GM23248 (cell line): ENCODE measurements at regions not wholly inside any gene's neighbourhood (a gene's known extent, or its start where the extent isn't known, plus 50 kb on each side); places are given as distances from the start of the nearest gene placed in this dataset.

Experiments
- DNase-seq: peaks from one replicate; pipeline ENCODE4 v3.0.0-alpha.2; 2015
- H2AFZ ChIP-seq: fragments of 200-600 bp; sonication (generic); 2 replicates; pipeline ENCODE4 v1.6.1; 2016; ENCODE audit warnings: antibody characterized with exemption
- H3F3A ChIP-seq: fragments of 200-600 bp; sonication (generic); 2 replicates; pipeline ENCODE4 v1.6.1; 2016; ENCODE audit warnings: mild to moderate bottlenecking, antibody characterized with exemption, mixed run types; ENCODE audit not compliant: insufficient read depth
- H3K27ac ChIP-seq: fragments of 200-600 bp; sonication (generic); 2 replicates; pipeline ENCODE4 v1.5.1; 2016; ENCODE audit warnings: mild to moderate bottlenecking
- H3K27me3 ChIP-seq: fragments of 200-600 bp; sonication (generic); replicated peaks from 2 replicates; pipeline ENCODE4 v1.6.1; 2016; ENCODE audit warnings: mild to moderate bottlenecking; ENCODE audit not compliant: insufficient read depth
- H3K36me3 ChIP-seq: fragments of 200-600 bp; sonication (generic); 2 replicates; pipeline ENCODE4 v1.6.1; 2016; ENCODE audit warnings: low read depth, mild to moderate bottlenecking
- H3K4me1 ChIP-seq: fragments of 200-600 bp; sonication (generic); 2 replicates; pipeline ENCODE4 v1.6.1; 2016; ENCODE audit warnings: mild to moderate bottlenecking; ENCODE audit not compliant: insufficient read depth
- H3K4me2 ChIP-seq: fragments of 200-600 bp; sonication (generic); one replicate; pipeline ENCODE4 v1.6.1; 2016; ENCODE audit warnings: mild to moderate bottlenecking; ENCODE audit not compliant: unreplicated experiment
- H3K4me3 ChIP-seq: fragments of 200-600 bp; sonication (generic); 2 replicates; pipeline ENCODE4 v1.5.1; 2016; ENCODE audit warnings: mild to moderate bottlenecking
- H3K79me2 ChIP-seq: fragments of 200-600 bp; sonication (generic); 2 replicates; pipeline ENCODE4 v1.6.1; 2016; ENCODE audit warnings: mild to moderate bottlenecking; ENCODE audit not compliant: insufficient read depth
- H3K9ac ChIP-seq: fragments of 200-600 bp; sonication (generic); 2 replicates; pipeline ENCODE4 v1.6.1; 2016; ENCODE audit warnings: mild to moderate bottlenecking
- H3K9me2 ChIP-seq: fragments of 200-600 bp; sonication (generic); 2 replicates; pipeline ENCODE4 v1.6.1; 2016; ENCODE audit warnings: mixed run types, mild to moderate bottlenecking, moderate library complexity; ENCODE audit not compliant: insufficient read depth
- H3K9me3 ChIP-seq: fragments of 200-600 bp; sonication (generic); one replicate; pipeline ENCODE4 v1.6.1; 2017; ENCODE audit warnings: low read depth
- H4K20me1 ChIP-seq: fragments of 200-600 bp; sonication (generic); 2 replicates; pipeline ENCODE4 v1.6.0; 2016; ENCODE audit not compliant: insufficient read depth
- EZH2 ChIP-seq: fragments of 200-600 bp; sonication (generic); IDR thresholded peaks from 2 replicates; pipeline ENCODE4 v1.6.1; 2018; ENCODE audit warnings: antibody characterized with exemption, mild to moderate bottlenecking; ENCODE audit not compliant: insufficient read depth, poor library complexity, severe bottlenecking
- EZH2phosphoT487 ChIP-seq: fragments of 200-600 bp; sonication (generic); IDR thresholded peaks from 2 replicates; pipeline ENCODE4 v1.6.1; 2018; ENCODE audit warnings: antibody characterized with exemption, moderate library complexity, mild to moderate bottlenecking, low read depth; ENCODE audit not compliant: insufficient read depth
- WGBS, 2 experiments: methylation state at CpG; one replicate each; pipeline ENCODE4 v1.1.6; 2015 to 2017; ENCODE audit warnings: low lambda C conversion rate in 2 of 2, low coverage in 1 of 2; ENCODE audit errors: missing lambda C conversion rate in 2 of 2; 5-methylcytosine and 5-hydroxymethylcytosine counted together
- in situ Hi-C: fragments of 300-500 bp; cut with MboI; formaldehyde crosslinking; loops from 2 replicates; pipeline ENCODE4 v1.15.0; 2020

DNA sequence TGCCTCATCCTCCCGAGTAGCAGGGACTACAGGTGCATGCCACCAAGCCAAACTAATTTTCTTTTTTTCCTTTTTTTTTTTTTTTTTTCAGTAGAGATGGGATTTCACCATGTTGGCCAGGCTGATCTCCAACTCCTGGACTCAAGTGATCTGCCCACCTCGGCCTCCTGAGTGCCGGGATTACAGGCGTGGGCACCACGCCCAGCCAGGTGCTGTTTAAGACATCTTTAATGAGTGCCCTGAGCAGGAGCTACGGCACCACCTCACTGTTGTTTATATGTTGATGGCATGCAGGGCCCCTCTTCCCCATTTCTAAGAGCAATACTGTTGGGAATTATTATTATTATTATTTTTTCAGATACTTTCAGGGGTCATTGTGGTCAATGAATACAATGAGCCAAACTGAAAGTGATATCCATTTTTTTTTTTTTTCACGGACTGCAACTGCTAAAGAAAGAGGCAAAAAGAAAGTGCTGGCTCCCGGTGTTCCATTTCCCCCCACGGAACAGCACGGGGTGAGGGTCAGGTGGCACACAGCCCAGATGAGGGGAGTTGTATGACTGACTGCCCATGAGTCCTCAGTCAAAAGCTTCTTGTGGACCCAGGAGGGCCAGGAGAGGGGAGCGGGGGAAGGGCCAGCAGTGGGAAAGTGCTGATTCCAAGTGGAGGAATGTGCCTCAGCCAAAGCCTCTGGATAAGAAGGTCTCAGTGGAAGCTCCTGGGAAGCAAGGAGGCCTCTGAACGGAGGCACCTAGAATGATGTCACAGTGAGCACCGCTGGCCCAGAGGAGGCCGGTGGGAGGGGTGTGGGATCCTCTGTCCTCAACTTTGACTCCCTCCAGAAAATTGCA lies 101.8 kb upstream of the HPF1 start:
- no peaks in the 10 kb centered on the region for H3K9me3 ChIP-seq
- H2AFZ ChIP-seq, result no peak overlapping the region
- no peaks in the 10 kb centered on the region for H3K9me2 ChIP-seq
- no peak overlapping the region for H3K27ac ChIP-seq
- H3K79me2 ChIP-seq, result no peaks in the 10 kb centered on the region
- peaks cover 10% of the 10 kb centered on the region for H3K27me3 ChIP-seq
- no peaks in the 10 kb centered on the region for H3K36me3 ChIP-seq
- no peaks in the 10 kb centered on the region for H3F3A ChIP-seq
- H3K4me1 ChIP-seq, result no peaks in the 10 kb centered on the region
- TF ChIP-seq EZH2phosphoT487 (no peak), EZH2 (no peak)
- in situ Hi-C loops, result no loop called here
- 45 to 47% methylated on average over 14 of the region's 14 CpGs for WGBS, 2 experiments
- H3K9ac ChIP-seq, result no peak overlapping the region
- no peak overlapping the region for H3K4me3 ChIP-seq
- no peaks in the 10 kb centered on the region for H4K20me1 ChIP-seq
- H3K4me2 ChIP-seq, result no peak overlapping the region
- DNase-seq, result no peak

- no peaks in the 10 kb centered on the region for H3K79me2 ChIP-seq
- in situ Hi-C loops, result no loop called here
- H3K4me2 ChIP-seq, result no peak overlapping the region
- H2AFZ ChIP-seq, result no peak overlapping the region
- H3K27me3 ChIP-seq, result peaks cover 22% of the 10 kb centered on the region; the same call in 1 of the 2 replicates
- TF ChIP-seq EZH2phosphoT487 (no peak), EZH2 (no peak)
- H3K4me3 ChIP-seq, result no peak overlapping the region
- H3K9me3 ChIP-seq, result no peaks in the 10 kb centered on the region
- H3K9me2 ChIP-seq, result no peaks in the 10 kb centered on the region
- 16 to 19% methylated on average over 3 of the region's 3 CpGs for WGBS, 2 experiments
- H4K20me1 ChIP-seq, result no peaks in the 10 kb centered on the region
- H3F3A ChIP-seq, result no peaks in the 10 kb centered on the region
- no peak for DNase-seq
- H3K36me3 ChIP-seq, result no peaks in the 10 kb centered on the region
- H3K4me1 ChIP-seq, result no peaks in the 10 kb centered on the region
- no peak overlapping the region for H3K9ac ChIP-seq
- no peak overlapping the region for H3K27ac ChIP-seq
Observed at GRCh38 chr4:169854090-169854489, 96.3 kb upstream of the HPF1 start.

DNA sequence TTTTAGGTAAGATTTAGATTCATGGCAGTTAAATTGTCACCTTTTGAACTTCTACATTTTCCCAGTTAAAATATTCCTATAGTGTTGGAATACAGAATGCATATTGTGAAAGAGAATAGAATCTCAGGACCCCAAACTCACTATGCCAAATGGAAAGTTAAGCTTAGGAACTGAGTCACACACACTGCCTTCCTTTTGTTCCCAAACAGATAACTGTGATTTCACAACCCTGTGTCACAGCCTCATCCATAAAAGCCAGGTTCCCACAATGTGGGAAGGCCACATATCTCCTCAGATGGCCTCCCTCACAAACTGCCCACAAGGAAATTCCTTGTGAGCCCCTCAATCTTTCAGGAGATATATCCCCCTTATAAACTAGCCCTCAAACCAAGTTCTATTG lies 94.7 kb upstream of the HPF1 start:
- Histone ChIP-seq H3K27ac (no peak overlapping the region), H3K27me3 (peaks cover 22% of the 10 kb centered on the region; the same call in 1 of the 2 replicates), H3K9ac (no peak overlapping the region), H3K4me3 (no peak overlapping the region), H3K9me2 (no peaks in the 10 kb centered on the region), H4K20me1 (no peaks in the 10 kb centered on the region), H3K9me3 (no peaks in the 10 kb centered on the region), H3K4me1 (no peaks in the 10 kb centered on the region), H3K36me3 (no peaks in the 10 kb centered on the region), H3K79me2 (no peaks in the 10 kb centered on the region), H2AFZ (no peak overlapping the region), H3K4me2 (no peak overlapping the region), H3F3A (no peaks in the 10 kb centered on the region)
- in situ Hi-C loops, result no loop called here
- no peak for DNase-seq
- TF ChIP-seq EZH2, result no peak
- TF ChIP-seq EZH2phosphoT487, result no peak

- no peak overlapping the region for H3K27ac ChIP-seq
- whole genome bisulfite sequencing, 2 experiments, result 53% methylated on average over 3 of the region's 3 CpGs
- TF ChIP-seq EZH2phosphoT487 (no peak), EZH2 (no peak)
- no peaks in the 10 kb centered on the region for H3K36me3 ChIP-seq
- in situ Hi-C loops, result no loop called here
- DNase-seq, result no peak
- H3K9me3 ChIP-seq, result no peaks in the 10 kb centered on the region
- no peak overlapping the region for H3K4me3 ChIP-seq
- H3K4me2 ChIP-seq, result no peak overlapping the region
- H2AFZ ChIP-seq, result no peak overlapping the region
- H3F3A ChIP-seq, result no peaks in the 10 kb centered on the region
- H3K27me3 ChIP-seq, result peaks cover 24% of the 10 kb centered on the region; the same call in 1 of the 2 replicates
- H4K20me1 ChIP-seq, result no peaks in the 10 kb centered on the region
- H3K79me2 ChIP-seq, result no peaks in the 10 kb centered on the region
- H3K9ac ChIP-seq, result no peak overlapping the region
- no peaks in the 10 kb centered on the region for H3K4me1 ChIP-seq
- no peaks in the 10 kb centered on the region for H3K9me2 ChIP-seq
Observed at GRCh38 chr4:169851750-169852149, 94.0 kb upstream of the HPF1 start.

- peaks cover 23% of the 10 kb centered on the region; the same call in 1 of the 2 replicates for H3K27me3 ChIP-seq
- DNase-seq, result no peak
- in situ Hi-C loops, result no loop called here
- TF ChIP-seq EZH2, result no peak
- TF ChIP-seq EZH2phosphoT487, result no peak
- no peak overlapping the region for H3K4me2 ChIP-seq
- no peaks in the 10 kb centered on the region for H3K9me2 ChIP-seq
- H3K9ac ChIP-seq, result no peak overlapping the region
- no peaks in the 10 kb centered on the region for H3F3A ChIP-seq
- H3K9me3 ChIP-seq, result no peaks in the 10 kb centered on the region
- no peaks in the 10 kb centered on the region for H3K79me2 ChIP-seq
- no peaks in the 10 kb centered on the region for H3K36me3 ChIP-seq
- H3K27ac ChIP-seq, result no peak overlapping the region
- H3K4me1 ChIP-seq, result no peaks in the 10 kb centered on the region
- 20 to 26% methylated on average over 2 of the region's 2 CpGs for WGBS, 2 experiments
- H4K20me1 ChIP-seq, result no peaks in the 10 kb centered on the region
- H3K4me3 ChIP-seq, result no peak overlapping the region
- H2AFZ ChIP-seq, result no peak overlapping the region
Observed at GRCh38 chr4:169849456-169849855, 91.7 kb upstream of the HPF1 start.
